DND-41 (cell line): ENCODE measurements at regions not wholly inside any gene's neighbourhood (a gene's known extent, or its start where the extent isn't known, plus 50 kb on each side); places are given as distances from the start of the nearest gene placed in this dataset.

ENCODE experiments used
- ATAC-seq: fragments of 200-7000 bp; cut with Tn5 transposase; 3 replicates; pipeline ENCODE4 v1.9.1; 2021; ENCODE audit warnings: low read depth; ENCODE audit not compliant: insufficient read depth
- DNase-seq: peaks from one replicate; pipeline ENCODE4 v3.0.0-alpha.2; 2020
- H2AFZ ChIP-seq: 2 replicates; pipeline ENCODE4 v1.6.0; 2012; ENCODE audit warnings: low read depth, low read length
- H3K27ac ChIP-seq: 2 replicates; pipeline ENCODE4 v1.5.1; 2012; ENCODE audit warnings: low read length, inconsistent platforms
- H3K27me3 ChIP-seq: fragments of 200-600 bp; sonication (generic); 2 replicates; pipeline ENCODE4 v1.6.0; 2012; ENCODE audit warnings: low read length, mild to moderate bottlenecking, inconsistent platforms; ENCODE audit not compliant: insufficient read depth, poor library complexity
- H3K36me3 ChIP-seq: 2 replicates; pipeline ENCODE4 v1.5.1; 2012; ENCODE audit warnings: low read length, inconsistent platforms; ENCODE audit not compliant: insufficient read depth
- H3K4me1 ChIP-seq: 2 replicates; pipeline ENCODE4 v1.5.1; 2012; ENCODE audit warnings: mild to moderate bottlenecking, low read length; ENCODE audit not compliant: insufficient read depth
- H3K4me2 ChIP-seq: 2 replicates; pipeline ENCODE4 v1.6.0; 2012; ENCODE audit warnings: mild to moderate bottlenecking, moderate library complexity, low read length, inconsistent platforms; ENCODE audit not compliant: insufficient read depth
- H3K4me3 ChIP-seq, 2 experiments: fragments of 200-600 bp in 1 of 2; shearing (Covaris generic) in 1 of 2; 2 replicates each; pipeline ENCODE4 v1.5.1; 2012 to 2016; ENCODE audit warnings: inconsistent platforms in 2 of 2, low read length in 2 of 2, mild to moderate bottlenecking in 2 of 2, low read depth in 1 of 2, moderate library complexity in 1 of 2
- H3K79me2 ChIP-seq: 2 replicates; pipeline ENCODE4 v1.6.0; 2012; ENCODE audit warnings: low read length, inconsistent platforms; ENCODE audit not compliant: insufficient read depth
- H3K9ac ChIP-seq: 2 replicates; pipeline ENCODE4 v1.6.0; 2012; ENCODE audit warnings: low read depth, mild to moderate bottlenecking, inconsistent platforms, low read length, moderate library complexity
- H3K9me3 ChIP-seq: 2 replicates; pipeline ENCODE4 v1.5.1; 2012; ENCODE audit warnings: low read length, moderate library complexity, mild to moderate bottlenecking, inconsistent platforms; ENCODE audit not compliant: insufficient read depth, severe bottlenecking
- H4K20me1 ChIP-seq: 2 replicates; pipeline ENCODE4 v1.6.0; 2012; ENCODE audit warnings: low read length; ENCODE audit not compliant: insufficient read depth
- EZH2 ChIP-seq: IDR thresholded peaks from 3 replicates; pipeline ENCODE4 v1.6.1; 2012; ENCODE audit warnings: borderline replicate concordance, low read depth, mild to moderate bottlenecking, moderate library complexity, low read length, inconsistent platforms; ENCODE audit not compliant: severe bottlenecking
- TF ChIP-seq, protein P1 (sequence below): IDR thresholded peaks from 2 replicates; pipeline ENCODE4 v1.5.1; 2012; ENCODE audit warnings: borderline replicate concordance, low read length, moderate library complexity, mild to moderate bottlenecking; ENCODE audit not compliant: poor library complexity, severe bottlenecking; ENCODE audit errors: extremely low read depth

DNA sequence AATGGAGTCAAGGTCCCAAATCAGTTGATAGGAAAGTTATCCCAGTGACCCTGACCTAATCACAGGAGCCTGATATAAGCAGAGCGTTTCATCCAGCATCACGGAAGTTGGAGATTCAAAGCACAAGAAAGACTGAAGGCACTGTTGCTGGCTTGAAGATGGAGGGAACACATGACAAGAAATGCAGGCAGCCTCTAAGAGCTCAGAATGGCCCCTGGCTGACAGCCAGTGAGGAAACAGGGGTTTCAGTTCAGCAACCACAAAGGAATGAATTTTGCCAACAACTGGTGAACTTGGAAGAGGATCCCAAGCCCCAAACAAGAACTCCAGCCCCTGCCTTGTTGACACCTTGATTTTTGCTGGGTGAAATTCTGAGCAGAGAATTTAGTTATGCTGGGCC, 778.5 kb downstream of the MAFB start:
- H3K27ac ChIP-seq, result no peak overlapping the region
- no peak overlapping the region for H3K4me2 ChIP-seq
- H2AFZ ChIP-seq, result no peak overlapping the region
- peaks cover 10% of the 10 kb centered on the region for H3K27me3 ChIP-seq
- no peak for TF ChIP-seq EZH2
- TF ChIP-seq, protein P1, sequence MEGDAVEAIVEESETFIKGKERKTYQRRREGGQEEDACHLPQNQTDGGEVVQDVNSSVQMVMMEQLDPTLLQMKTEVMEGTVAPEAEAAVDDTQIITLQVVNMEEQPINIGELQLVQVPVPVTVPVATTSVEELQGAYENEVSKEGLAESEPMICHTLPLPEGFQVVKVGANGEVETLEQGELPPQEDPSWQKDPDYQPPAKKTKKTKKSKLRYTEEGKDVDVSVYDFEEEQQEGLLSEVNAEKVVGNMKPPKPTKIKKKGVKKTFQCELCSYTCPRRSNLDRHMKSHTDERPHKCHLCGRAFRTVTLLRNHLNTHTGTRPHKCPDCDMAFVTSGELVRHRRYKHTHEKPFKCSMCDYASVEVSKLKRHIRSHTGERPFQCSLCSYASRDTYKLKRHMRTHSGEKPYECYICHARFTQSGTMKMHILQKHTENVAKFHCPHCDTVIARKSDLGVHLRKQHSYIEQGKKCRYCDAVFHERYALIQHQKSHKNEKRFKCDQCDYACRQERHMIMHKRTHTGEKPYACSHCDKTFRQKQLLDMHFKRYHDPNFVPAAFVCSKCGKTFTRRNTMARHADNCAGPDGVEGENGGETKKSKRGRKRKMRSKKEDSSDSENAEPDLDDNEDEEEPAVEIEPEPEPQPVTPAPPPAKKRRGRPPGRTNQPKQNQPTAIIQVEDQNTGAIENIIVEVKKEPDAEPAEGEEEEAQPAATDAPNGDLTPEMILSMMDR, result no peak
- no peak for DNase-seq
- no peak for ATAC-seq
- H4K20me1 ChIP-seq, result no peaks in the 10 kb centered on the region
- no peak overlapping the region for H3K9ac ChIP-seq
- H3K4me1 ChIP-seq, result no peaks in the 10 kb centered on the region
- no peak overlapping the region for H3K4me3 ChIP-seq
- H3K9me3 ChIP-seq, result no peaks in the 10 kb centered on the region
- no peaks in the 10 kb centered on the region for H3K36me3 ChIP-seq
- H3K79me2 ChIP-seq, result no peaks in the 10 kb centered on the region

DNA sequence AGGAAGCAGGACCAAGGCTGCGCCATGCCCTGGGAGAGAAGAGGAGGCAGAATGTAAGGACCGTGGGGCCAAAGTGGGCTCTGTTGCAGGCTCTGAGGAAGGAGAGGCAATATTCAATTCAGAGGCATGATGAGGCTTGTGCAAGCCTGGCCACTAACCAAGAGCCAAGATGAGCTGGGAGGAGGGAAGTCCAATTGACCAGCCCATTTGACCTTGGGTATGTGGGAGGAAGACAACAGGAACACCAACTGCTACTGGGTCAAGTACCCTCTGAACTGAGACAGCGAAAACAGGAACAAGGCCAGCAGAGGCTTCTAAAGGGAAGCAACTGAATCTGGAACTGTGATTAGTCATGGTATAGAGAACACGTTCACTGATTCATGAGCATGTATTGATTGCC, 779.6 kb downstream of the MAFB start:
- Histone ChIP-seq H4K20me1 (no peaks in the 10 kb centered on the region), H3K27ac (no peak overlapping the region), H3K36me3 (no peaks in the 10 kb centered on the region), H3K4me1 (no peaks in the 10 kb centered on the region), H3K79me2 (no peaks in the 10 kb centered on the region), H2AFZ (no peak overlapping the region), H3K4me2 (no peak overlapping the region), H3K9ac (no peak overlapping the region), H3K27me3 (peaks cover 10% of the 10 kb centered on the region), H3K4me3 (no peak overlapping the region), H3K9me3 (no peaks in the 10 kb centered on the region)
- TF ChIP-seq, protein P1, result no peak
- no peak for TF ChIP-seq EZH2
- DNase-seq, result no peak
- ATAC-seq, result no peak

DNA sequence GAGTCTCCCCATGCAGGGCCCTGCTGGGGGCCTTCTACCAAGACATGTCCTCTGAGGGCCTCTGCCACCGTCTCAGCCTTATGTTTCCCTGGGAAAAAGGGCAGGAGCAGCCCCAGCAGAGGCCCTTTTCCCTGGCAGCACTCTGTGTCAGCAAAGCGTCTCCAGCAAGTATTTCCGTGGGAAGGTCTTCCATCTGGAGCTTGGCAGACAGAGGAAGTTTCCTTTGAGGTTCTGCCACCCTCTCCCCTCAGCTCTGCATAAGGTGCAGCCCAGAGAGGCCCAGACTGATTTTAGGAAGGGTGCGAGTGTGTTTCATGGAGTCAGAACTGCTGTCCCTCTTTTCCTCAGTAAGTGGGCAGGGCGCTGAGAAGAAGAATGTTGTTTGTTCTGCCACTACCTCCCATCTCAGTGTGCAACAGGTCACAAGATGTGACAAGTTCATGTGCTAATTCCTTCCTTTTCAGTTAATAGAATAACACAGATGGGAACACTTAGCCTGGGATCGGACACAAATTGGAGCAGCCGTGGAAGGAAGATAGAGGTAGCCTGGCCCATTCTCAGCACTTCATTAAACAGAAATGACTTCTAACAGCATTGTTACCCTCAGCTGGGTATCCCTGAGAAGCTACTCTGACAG, 784.4 kb downstream of the MAFB start:
- Histone ChIP-seq H3K9ac (no peak overlapping the region), H3K27me3 (peaks cover 3% of the 10 kb centered on the region), H3K36me3 (no peaks in the 10 kb centered on the region), H3K79me2 (no peaks in the 10 kb centered on the region), H3K27ac (no peak overlapping the region), H2AFZ (no peak overlapping the region), H4K20me1 (no peaks in the 10 kb centered on the region), H3K4me1 (no peaks in the 10 kb centered on the region), H3K4me3 (no peak overlapping the region), H3K4me2 (no peak overlapping the region), H3K9me3 (no peaks in the 10 kb centered on the region)
- DNase-seq (no peak), ATAC-seq (no peak)
- no peak for TF ChIP-seq EZH2
- TF ChIP-seq, protein P1, result no peak
